HG03342 (cell line): ENCODE measurements at regions not wholly inside any gene's neighbourhood (a gene's known extent, or its start where the extent isn't known, plus 50 kb on each side); places are given as distances from the start of the nearest gene placed in this dataset.

Source experiments
- ATAC-seq: cut with Tn5 transposase; IDR thresholded peaks from one replicate; pipeline ENCODE4 v1.9.1; 2021; ENCODE audit warnings: mild to moderate bottlenecking, moderate library complexity; ENCODE audit not compliant: unreplicated experiment

DNA sequence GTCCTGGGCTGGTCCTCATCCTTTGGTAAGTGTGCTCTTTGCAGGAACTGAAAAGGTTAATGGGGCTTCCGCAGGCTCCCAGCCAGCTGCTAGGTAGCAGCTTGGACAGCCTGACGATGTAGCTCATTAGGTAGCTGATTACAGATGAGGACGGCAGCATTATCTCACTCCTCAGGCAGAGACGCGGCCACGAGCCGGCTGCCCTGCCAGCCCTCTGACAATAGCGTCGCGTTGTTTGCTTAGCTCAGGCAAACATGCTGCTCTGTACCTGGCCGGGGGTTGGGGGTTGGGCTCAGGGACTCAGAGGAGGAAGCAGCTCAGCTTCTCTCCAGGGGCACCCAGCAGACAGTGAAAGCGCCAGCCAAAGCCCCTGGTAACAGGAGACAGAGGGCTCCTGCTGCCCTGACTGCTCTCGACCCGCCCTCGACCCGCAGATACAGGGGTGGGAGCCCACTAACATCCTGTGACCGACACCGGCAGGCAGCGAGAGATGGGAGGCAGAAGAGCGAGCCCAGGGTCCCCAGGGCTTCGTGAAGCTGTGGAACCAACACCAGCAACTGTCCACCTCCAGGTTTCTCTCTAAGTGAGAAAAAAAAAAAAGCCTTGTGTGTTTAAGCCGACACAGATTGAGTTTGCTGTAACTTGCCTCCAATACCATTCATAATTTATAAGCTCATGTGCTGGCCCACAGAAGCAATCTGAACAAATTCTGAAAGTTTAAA lies 53.4 kb upstream of the DLK1 start:
- no peak for ATAC-seq

DNA sequence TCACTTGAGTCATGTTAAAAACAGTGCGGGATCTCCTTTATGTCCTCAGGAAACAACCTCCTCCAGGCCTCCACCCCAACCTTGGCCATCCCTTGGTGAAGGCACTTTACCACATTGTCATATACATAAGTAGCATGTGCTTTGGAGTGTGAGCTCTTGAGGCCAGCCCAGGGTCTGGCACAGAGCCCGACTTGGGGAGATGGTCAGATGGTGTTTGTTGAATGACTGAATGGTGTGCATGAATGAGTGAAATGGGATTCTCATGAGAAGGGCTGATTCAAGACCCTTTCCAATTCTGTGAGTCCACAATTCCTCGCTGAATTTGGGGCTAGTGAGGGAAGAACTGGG lies 52.9 kb upstream of the DLK1 start:
- ATAC-seq = no peak

DNA sequence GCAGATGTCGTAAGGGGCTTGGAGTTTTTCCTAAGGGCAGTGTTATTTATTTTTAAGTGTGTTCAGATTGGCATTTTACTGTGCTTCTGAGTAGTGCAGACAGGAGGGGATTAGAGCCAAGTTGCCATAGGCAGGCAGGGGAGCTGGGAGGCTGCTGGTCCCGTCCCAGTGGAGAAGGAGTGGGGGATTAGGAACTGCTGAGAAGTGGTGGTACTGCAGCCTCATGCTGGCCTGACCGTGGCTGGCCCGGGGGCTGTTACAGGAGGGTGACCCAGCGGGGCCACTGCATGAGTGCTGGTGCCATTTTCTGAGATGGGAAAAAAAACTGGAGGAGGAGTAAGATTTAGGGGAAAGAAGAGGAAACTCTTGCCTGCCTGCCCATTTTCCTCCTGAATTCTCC lies 52.3 kb upstream of the DLK1 start:
- ATAC-seq = no peak

DNA sequence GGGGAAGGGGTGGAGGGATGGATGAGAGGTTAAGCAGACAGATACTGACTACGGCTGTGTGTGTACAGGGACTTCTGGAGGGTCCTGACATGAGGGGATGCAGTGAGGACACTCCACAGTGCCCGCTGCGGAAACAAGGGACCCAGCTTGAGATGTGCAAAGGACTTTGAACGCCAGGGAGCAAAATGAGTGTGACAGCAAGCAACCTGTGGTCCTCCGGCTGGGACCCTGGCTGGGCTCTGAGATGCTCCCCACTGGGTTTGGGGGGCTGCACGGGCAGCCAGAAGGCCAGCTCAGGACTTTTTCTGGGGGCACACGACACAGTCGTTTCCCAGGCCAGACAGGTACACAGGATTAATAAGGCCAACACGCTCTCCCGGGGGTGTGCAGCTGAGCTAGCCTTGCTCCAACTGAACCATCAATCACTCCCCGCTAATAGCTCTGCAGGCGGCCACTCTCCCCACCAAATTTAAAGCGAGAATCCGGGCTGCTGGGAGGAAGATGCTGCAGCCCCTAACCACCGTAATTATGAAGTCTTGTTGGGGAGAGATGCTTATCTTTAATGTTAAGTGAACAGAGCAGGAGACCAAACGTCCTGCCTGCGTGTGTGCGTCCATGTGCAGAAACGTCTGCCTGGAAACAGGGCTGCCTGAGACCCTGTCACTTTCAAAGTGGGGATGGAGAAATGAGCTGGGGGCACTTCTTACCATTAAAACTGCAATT lies 51.6 kb upstream of the DLK1 start:
- no peak for ATAC-seq

DNA sequence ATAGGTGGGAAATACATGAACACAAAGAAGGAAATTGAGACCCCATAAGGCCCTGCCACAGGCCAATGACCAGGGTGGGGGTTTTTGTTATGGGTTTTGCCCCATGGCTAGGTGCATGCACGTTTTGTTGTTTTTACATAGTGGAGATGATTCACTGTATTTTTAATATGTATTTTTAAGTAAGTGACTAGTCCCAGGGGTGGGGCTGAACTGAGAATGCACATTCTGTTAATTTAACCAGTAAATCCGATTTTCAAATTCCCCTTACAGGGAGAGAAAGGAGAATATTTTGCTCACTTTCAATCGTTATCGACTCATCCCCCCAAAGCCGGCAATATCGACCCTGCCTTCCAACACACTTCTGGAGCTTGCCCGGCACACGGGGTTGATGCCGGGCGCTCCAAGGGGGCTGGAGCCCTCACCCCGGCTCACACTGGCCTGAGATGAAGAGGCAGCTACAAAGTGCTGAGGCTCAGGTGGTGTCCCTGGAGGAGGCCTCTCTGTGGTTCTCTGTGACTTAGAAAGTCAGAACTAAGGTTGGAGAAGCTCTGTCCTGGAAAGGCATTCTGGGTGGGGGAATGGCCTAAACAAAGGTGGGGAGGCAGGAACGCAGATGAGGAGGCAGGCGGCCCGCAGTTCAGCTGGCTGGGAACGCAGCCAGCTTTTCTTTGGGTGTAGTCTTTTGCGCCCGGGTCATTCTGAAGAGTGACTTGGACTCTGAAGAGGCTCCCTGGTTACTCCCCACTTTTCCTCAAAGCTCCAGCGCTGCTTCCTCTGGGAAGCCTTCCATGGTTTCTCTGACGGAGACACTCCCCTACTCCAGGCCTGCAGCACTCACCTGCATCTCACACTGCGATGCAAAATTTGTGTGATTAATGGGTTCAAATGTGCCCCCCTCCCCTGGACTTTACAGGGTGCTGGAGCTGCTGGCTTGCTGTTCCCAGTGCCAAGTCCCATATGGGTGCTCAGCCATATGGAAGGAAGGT lies 50.7 kb upstream of the DLK1 start:
- ATAC-seq = no peak
